HG03520 (cell line): ENCODE measurements at regions not wholly inside any gene's neighbourhood (a gene's known extent, or its start where the extent isn't known, plus 50 kb on each side); places are given as distances from the start of the nearest gene placed in this dataset.
"Not testable (repeated sequence)": the region's sequence is repeated elsewhere in the genome, so short reads cannot be mapped to it uniquely, and the experiment has no call there.

Experiments used
- ATAC-seq: cut with Tn5 transposase; IDR thresholded peaks from one replicate; pipeline ENCODE4 v1.9.1; 2021; ENCODE audit warnings: mild to moderate bottlenecking, moderate library complexity; ENCODE audit not compliant: unreplicated experiment

GRCh38 chr12:115813256-115813655, 464.2 kb downstream of the MED13L start:
- ATAC-seq: no peak

- ATAC-seq: no peak
Observed at GRCh38 chr12:115811929-115812328, 465.6 kb downstream of the MED13L start.

GRCh38 chr12:115811045-115811444, 466.4 kb downstream of the MED13L start:
- ATAC-seq: no peak

GRCh38 chr12:115810122-115810901, 467.2 kb downstream of the MED13L start:
- no peak for ATAC-seq

GRCh38 chr12:115806000-115806399, 471.5 kb downstream of the MED13L start:
- no peak for ATAC-seq

- no peak for ATAC-seq
Observed at GRCh38 chr12:115802767-115803166, 474.7 kb downstream of the MED13L start.

- no peak for ATAC-seq
Observed at GRCh38 chr12:115801871-115802270, 475.6 kb downstream of the MED13L start.

GRCh38 chr12:115799610-115800009, 477.9 kb downstream of the MED13L start:
- no peak for ATAC-seq

GRCh38 chr12:115798309-115798917, 479.1 kb downstream of the MED13L start:
- ATAC-seq: no peak

- no peak for ATAC-seq
Observed at GRCh38 chr12:115794659-115795081, 482.8 kb downstream of the MED13L start.

- ATAC-seq: no peak
Observed at GRCh38 chr12:115791331-115791730, 486.2 kb downstream of the MED13L start.

- no peak for ATAC-seq
Observed at GRCh38 chr12:115790526-115790925, 487.0 kb downstream of the MED13L start.

- not testable (repeated sequence) for ATAC-seq
Observed at GRCh38 chr12:115786490-115786889, 491.0 kb downstream of the MED13L start.

- no peak for ATAC-seq
Observed at GRCh38 chr12:115785548-115785947, 491.9 kb downstream of the MED13L start.

- ATAC-seq: no peak
Observed at GRCh38 chr12:115776399-115776798, 501.1 kb downstream of the MED13L start.

GRCh38 chr12:115774148-115774895, 503.2 kb downstream of the MED13L start:
- ATAC-seq: no peak

GRCh38 chr12:115771601-115772000, 505.9 kb downstream of the MED13L start:
- ATAC-seq: no peak

- ATAC-seq: no peak
Observed at GRCh38 chr12:115771065-115771464, 506.4 kb downstream of the MED13L start.

- ATAC-seq: no peak
Observed at GRCh38 chr12:115770643-115771042, 506.9 kb downstream of the MED13L start.

- no peak for ATAC-seq
Observed at GRCh38 chr12:115767916-115768315, 509.6 kb downstream of the MED13L start.

GRCh38 chr12:115763982-115764621, 513.4 kb downstream of the MED13L start:
- no peak for ATAC-seq
